HG03342 (cell line): ENCODE measurements at regions not wholly inside any gene's neighbourhood (a gene's known extent, or its start where the extent isn't known, plus 50 kb on each side); places are given as distances from the start of the nearest gene placed in this dataset.
"Not testable (repeated sequence)": the region's sequence is repeated elsewhere in the genome, so short reads cannot be mapped to it uniquely, and the experiment has no call there.

Source experiments
- ATAC-seq: cut with Tn5 transposase; IDR thresholded peaks from one replicate; pipeline ENCODE4 v1.9.1; 2021; ENCODE audit warnings: mild to moderate bottlenecking, moderate library complexity; ENCODE audit not compliant: unreplicated experiment

DNA sequence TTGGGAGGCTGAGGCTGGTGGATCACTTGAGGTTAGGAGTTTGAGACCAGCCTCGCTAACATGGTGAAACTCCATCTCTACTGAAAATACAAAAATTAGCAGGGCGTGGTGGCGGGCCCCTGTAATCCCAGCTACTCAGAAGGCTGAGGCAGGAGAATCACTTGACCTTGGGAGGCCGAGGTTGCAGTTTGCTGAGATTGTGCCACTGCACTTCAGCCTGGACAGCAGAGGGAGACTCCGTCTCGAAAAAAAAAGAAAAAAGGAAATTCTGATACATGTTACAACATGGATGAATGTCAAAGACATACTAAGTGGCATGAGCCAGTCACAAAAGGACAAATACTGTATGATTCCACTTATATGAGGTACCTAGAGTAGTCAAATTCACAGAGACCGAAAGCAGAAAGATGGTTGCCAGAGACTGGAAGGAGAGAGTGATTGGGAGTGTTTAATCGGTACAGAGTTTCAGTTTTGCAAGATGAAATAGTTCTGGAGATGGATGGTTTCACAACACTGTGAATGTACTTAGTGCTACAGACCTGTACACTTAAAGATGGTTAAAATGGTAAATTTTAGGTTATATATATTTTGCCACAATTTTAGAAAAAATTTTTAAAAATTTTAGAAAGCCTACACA is 92.3 kb downstream of the BLID start:
- no peak for ATAC-seq

DNA sequence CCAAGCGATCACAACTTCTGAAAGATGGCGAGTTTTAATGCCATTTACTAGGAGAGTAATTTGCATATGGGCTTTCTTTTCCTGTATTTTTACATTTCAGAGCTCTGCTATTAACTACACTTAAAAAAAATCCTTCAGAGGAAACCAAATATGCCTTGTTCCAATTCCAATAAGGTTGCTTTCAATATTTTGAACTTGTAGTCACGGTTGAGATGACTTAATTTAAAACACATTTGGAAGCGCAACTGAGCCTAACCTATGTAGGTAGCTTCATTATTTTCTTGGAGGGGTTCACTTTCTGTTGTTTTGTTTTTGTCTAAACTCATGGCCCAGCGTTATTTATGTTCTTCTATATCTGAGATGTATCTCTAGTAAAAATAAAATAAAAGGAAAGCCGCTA is 93.4 kb downstream of the BLID start:
- ATAC-seq, result no peak

DNA sequence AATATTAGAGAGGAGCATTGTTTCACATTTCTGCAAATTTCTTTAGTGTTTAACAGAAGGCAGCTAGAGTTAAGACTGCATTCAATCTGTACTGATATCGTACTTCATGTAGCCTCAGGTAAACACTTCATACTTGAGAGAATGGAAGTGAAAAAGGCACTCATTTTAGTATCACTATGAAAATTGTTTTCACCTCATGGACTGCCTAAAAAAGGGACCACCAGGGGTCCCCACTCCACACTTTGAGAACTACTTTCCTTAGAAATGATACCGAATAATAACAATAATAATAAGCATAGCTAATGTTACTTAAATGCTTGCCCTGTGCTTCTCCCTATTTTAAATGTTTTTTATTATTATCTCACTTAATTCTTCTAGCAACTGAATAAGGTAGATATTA is 95.1 kb downstream of the BLID start:
- no peak for ATAC-seq

DNA sequence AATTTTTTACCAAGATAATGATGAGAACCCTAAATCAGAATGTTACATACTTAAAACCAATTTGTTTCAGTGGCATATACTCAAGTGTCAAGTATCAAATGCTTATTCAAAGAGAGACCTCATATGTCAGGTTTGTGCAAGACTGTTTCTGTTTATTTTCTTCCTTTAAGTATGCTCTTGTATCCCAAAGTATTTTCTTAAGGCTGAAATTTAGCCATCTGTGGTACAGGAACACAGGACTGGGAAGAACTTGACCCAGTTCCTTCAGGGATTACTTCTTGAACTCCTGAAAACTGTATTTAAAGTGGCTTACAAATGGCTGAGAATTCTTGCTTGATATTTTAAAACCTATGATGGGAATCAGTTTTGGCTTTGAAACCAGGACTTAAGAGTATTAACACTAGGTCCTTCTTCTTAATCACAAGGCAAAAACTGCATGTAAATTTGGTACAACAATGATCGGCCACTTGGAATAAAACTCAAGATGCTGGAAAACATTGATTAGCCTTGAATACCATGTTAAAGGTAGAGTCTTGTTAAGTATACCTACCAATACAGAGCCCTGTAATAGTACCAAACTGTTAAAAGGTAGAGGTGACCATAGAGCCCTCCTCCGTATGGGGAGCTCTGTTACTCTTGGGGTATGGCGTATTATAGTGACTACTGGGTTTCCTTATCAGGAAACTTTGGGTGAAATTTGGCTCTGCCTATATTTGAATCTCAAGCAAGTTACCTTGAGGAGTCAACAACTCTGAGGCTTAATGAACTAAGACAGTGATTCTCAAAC is 95.9 kb downstream of the BLID start:
- ATAC-seq, result no peak

DNA sequence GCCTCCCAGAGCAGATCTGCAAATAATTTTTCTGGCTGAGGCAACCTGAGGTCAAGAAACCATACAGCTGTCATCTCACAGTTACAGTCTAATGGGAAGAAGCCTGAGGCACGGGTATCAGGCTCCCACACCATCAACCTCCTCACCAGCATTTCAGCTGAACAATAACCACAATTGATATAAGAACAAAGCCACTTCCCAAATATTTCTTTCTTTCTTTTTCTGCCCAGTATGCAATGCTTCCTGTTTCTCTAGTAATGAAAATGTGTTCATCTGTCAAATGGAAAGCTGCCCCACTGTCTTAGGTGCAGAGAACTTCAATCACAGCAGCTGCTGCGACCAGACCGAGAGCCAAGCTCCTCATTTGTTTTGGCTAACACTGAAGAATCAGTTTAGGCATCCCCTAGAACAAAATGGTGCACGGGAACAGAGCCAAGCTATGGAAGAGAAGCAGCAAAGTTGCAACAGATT is 108.4 kb downstream of the BLID start:
- no peak for ATAC-seq

DNA sequence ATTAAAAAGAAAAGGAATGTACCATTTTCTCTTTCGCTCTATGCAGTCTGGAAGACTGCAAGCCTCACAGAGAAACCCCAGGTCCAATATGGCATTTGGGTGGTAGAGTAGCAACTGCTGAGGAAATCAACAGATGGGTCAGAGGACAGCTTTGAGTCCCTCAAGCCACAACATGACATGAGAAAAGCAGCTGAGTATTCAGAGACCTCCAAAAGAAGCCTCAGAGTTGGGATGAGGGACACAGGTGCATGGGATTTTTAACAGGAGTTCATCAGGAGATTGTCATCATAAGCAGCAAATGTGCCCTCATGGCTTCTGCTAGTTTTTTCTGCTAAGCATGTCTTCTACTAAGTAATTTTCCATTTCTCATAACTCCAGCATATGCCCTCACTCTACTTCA is 111.6 kb downstream of the BLID start:
- ATAC-seq, result no peak

- no peak for ATAC-seq
Observed at GRCh38 chr11:122002926-122003325, 113.1 kb downstream of the BLID start.

DNA sequence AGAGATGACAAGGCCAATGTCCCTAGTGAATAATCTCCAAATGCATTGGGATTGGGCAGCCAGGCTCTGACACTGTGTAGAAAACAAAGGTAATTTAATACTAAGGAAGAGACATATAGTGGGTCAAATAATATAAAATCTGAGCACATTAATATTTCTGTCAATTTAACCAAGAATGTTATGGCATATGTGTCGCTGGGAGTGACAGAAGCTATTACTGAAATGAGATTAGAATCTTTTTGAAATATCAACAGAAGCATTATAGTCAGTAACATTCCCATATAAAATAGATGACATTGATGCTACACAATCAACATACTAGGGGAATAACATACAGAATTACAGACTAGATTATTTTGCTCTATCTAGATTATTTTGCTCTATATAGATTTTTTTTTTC is 114.0 kb downstream of the BLID start:
- no peak for ATAC-seq

- no peak for ATAC-seq
Observed at GRCh38 chr11:121999651-122000050, 116.4 kb downstream of the BLID start.

DNA sequence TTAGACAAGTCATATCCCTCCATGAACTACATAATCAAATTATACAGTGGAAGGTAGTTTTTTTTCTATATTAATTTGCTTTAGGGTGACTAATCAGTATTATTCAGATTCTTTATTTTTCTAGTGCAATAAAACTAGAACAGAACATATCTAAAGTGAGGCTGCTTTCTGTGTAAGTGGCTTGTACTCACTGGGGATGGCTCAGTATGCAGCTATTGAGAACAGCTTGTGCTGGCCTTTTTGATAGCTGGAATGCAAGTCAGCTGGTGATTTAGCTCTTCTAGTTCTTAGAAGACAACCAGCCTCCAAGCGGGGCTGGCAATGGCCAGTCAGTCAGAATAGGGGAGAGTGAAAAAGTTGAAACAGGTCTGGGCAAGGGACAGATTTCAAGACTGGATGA is 119.4 kb downstream of the BLID start:
- no peak for ATAC-seq

DNA sequence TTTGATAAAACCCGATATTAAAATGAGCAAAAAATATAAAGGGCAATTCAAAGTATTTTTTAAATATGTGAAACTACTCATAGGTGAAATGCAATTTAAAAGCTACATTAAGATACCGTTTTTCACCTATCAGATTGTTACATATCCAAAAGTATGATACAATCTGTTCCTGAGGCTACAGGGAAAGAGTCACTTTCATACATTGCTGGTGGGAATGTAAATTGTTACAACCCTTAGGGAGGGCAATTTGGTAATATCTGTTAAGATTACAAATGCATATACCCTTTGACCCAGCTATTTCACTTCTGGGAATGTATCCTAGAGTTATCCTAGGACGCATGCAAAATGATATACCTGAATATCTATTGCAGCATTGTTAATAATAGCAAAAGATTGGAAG is 132.1 kb downstream of the BLID start:
- no peak for ATAC-seq

- ATAC-seq, result not testable (repeated sequence)
Observed at GRCh38 chr11:121977914-121978313, 138.1 kb downstream of the BLID start.

DNA sequence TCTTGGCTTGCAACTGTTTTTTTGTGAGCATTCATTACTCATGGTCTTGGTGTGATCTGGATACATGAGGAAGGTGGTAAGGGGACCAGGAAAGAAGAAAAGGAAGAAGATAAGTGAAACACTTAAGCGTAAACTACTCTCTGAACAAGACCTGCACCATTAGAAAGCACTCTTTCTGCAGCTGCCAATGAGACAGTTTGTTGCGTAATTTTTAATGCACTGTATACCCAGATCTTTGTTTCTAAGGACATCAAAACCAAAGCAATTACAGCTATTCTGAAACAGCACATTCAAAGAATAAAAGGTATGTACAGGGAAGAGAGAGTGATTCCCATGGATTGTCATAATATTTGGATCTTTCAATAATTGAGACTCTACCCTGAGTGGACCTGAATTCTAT is 147.4 kb downstream of the BLID start:
- no peak for ATAC-seq

- no peak for ATAC-seq
Observed at GRCh38 chr11:121967131-121967704, 148.8 kb downstream of the BLID start.

GRCh38 chr11:121965330-121965729 is 150.7 kb downstream of the BLID start:
- no peak for ATAC-seq

GRCh38 chr11:121964591-121964990 is 151.4 kb downstream of the BLID start:
- ATAC-seq, result no peak

DNA sequence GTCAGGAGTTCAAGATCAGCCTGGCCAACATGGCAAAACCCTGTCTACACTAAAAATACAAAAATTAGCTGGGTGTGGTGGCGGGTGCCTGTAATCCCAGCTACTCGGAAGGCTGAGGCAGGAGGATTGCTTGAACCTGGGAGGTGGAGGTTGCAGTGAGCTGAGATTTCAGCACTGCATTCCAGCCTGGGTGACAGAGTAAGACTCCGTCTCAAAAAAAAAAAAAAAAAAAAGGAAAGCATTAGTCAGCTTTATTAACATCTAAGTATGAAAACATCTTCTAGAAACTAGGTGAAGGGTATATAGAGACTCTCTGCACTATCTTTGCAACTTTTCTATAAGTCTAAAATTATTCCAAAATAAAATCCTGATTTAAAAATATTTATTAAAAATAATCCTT is 152.2 kb downstream of the BLID start:
- ATAC-seq, result not testable (repeated sequence)

DNA sequence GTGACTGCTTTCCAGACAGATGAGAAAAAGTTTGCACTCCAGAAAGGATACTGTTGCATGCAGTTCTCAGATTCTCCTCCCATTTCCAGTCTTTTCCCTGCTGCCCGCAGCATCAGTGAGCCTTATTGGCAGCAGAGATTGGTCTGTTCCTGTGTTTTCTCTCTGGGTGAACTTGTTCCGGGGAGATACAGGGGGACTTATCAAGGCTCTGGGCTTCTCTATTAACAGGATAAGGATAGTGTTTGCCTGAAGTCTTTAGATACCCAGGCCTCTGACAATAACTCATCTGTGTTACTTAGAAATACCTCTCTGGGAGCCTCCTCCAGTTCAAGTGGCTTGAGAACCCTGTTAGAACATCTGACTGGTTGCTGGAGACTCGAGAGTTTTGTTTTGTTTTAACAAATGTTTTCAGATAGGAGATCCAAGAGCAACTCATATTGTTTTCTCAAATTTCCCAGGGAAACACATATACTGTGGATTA is 154.7 kb downstream of the BLID start:
- ATAC-seq, result no peak

DNA sequence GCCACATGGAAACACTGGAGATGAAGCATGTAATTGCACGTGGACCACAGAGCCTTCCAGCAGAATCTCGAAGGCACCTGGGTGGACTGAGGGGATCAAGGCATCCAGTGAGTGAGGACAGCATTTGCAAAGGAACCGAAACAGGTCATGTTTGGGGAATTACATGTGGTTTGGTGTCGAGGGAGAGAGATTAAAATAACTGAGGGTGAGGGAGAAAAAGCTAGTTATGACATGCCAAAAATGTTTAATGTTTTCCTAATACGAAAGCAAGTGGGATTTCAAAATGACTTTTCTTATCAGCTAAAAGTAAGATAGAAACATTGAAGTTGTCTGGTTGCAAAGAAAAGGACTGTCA is 157.1 kb downstream of the BLID start:
- ATAC-seq, result no peak

DNA sequence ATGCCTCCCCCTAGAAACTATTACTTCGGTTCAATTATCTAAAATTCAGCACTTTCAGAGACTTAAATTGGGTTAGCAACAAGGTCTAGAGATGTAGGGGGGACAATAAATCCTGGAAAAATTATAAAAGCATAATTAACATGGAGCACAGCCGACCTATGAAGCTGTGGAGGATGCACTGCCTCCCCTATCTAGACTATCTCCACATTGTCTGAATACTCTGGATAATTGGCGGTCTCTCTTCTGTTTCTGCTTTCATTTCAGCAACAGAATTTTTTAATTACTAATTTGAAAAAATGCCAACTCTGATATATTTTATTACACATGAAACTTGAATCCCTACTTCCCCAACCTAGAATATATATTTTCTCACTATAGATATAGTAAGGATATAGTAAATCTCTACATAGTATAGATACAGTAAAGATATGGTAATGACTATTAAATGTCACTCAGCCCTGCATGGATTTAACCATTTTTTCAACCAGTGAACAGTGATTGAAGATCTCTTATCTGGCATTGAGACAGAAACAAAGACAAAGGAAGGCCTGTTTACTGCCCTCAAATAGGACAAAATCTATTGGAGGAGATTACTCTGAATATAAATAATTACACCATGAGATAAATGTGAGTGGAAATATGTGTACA is 157.6 kb downstream of the BLID start:
- ATAC-seq, result no peak

GRCh38 chr11:121953122-121953521 is 162.9 kb downstream of the BLID start:
- no peak for ATAC-seq

DNA sequence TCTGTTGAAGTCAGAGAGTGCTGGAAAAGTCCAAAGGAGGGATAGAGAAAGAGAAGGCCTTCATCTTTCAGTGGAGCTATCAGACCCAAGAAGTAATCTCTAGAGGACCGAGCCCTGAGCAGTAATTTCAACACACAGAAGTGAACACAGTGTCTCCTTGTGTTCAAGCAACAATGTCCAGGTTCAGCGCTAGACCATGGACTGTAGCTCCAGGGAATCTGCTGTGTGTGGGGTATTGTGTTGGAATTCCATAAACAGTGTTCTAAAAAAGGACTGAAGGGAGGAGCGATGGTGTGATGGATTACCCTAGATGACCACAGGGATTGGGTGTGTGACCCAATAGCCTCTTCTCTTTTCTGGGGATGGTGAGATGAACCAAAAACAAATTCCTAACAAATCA is 165.9 kb downstream of the BLID start:
- no peak for ATAC-seq
